ENCODE measurements at regions not wholly inside any gene's neighbourhood (a gene's known extent, or its start where the extent isn't known, plus 50 kb on each side); places are given as distances from the start of the nearest gene placed in this dataset.

DNA sequence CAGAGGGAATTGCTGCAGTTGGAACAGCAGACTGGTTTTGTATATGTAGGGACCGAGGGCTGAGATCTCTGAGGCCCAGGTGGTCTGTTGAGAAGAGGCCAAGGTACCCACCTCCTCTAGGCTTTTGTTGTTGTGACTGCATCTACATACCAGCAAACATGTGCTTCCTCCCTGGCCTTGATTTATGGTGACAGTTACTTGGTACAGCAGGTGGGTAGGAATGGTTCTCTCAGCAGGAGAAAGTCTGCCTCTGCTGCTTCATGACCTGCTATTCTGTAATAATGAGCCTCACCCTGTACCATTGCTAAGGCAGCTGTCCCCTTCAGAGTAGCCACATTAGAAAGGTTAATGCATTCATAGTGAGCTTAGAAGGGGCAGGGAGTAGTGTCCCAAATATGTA, 196.7 kb upstream of the PELI2 start:
- no peak for TF ChIP-seq POLR2A (IDR thresholded peaks at IDR 0.05)
- TF ChIP-seq, protein P1, sequence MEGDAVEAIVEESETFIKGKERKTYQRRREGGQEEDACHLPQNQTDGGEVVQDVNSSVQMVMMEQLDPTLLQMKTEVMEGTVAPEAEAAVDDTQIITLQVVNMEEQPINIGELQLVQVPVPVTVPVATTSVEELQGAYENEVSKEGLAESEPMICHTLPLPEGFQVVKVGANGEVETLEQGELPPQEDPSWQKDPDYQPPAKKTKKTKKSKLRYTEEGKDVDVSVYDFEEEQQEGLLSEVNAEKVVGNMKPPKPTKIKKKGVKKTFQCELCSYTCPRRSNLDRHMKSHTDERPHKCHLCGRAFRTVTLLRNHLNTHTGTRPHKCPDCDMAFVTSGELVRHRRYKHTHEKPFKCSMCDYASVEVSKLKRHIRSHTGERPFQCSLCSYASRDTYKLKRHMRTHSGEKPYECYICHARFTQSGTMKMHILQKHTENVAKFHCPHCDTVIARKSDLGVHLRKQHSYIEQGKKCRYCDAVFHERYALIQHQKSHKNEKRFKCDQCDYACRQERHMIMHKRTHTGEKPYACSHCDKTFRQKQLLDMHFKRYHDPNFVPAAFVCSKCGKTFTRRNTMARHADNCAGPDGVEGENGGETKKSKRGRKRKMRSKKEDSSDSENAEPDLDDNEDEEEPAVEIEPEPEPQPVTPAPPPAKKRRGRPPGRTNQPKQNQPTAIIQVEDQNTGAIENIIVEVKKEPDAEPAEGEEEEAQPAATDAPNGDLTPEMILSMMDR (IDR thresholded peaks at IDR 0.05) = no peak
